NCI-H146 treated with DMSO at 0.1 percent for 48 hours (cell line): ENCODE measurements at regions not wholly inside any gene's neighbourhood (a gene's known extent, or its start where the extent isn't known, plus 50 kb on each side); places are given as distances from the start of the nearest gene placed in this dataset.
A peak's percentile ranks its signal among the peaks of the same experiment; 100 is the strongest.
"Not testable (repeated sequence)": the region's sequence is repeated elsewhere in the genome, so short reads cannot be mapped to it uniquely, and the experiment has no call there.

Experiments
- DNase-seq: peaks from one replicate; lab custom pipeline; 2025; ENCODE audit not compliant: unreplicated experiment; lab: John Stamatoyannopoulos, UW

- no peak for DNase-seq
These were observed 54.9 kb upstream of the ZNF678 start for GRCh38 chr1:227508431-227508830.

- not testable (repeated sequence) for DNase-seq
These were observed 56.6 kb upstream of the ZNF678 start for GRCh38 chr1:227506490-227507393.

GRCh38 chr1:227496045-227496444, 67.3 kb upstream of the ZNF678 start:
- not testable (repeated sequence) for DNase-seq

- DNase-seq = not testable (repeated sequence)
These were observed 69.3 kb upstream of the ZNF678 start for GRCh38 chr1:227493863-227494551.

- DNase-seq = no peak
These were observed 72.9 kb upstream of the ZNF678 start for GRCh38 chr1:227490478-227490877.

GRCh38 chr1:227490001-227490400, 73.4 kb upstream of the ZNF678 start:
- DNase-seq = no peak

GRCh38 chr1:227489572-227489971, 73.8 kb upstream of the ZNF678 start:
- DNase-seq = peak; percentile 38

- no peak for DNase-seq
These were observed 75.8 kb upstream of the ZNF678 start for GRCh38 chr1:227487606-227488005.

GRCh38 chr1:227486559-227486958, 76.8 kb upstream of the ZNF678 start:
- no peak for DNase-seq

GRCh38 chr1:227482023-227482299, 81.4 kb upstream of the ZNF678 start:
- DNase-seq = no peak

- DNase-seq = not testable (repeated sequence)
These were observed 89.3 kb upstream of the ZNF678 start for GRCh38 chr1:227474072-227474471.

- DNase-seq = no peak
These were observed 90.6 kb upstream of the ZNF678 start for GRCh38 chr1:227472772-227473171.

GRCh38 chr1:227470688-227471087, 92.7 kb upstream of the ZNF678 start:
- DNase-seq = no peak

- DNase-seq = no peak
These were observed 93.6 kb upstream of the ZNF678 start for GRCh38 chr1:227469708-227470107.

- DNase-seq = no peak
These were observed 97.2 kb upstream of the ZNF678 start for GRCh38 chr1:227466039-227466645.

- no peak for DNase-seq
These were observed 98.1 kb upstream of the ZNF678 start for GRCh38 chr1:227465256-227465655.

GRCh38 chr1:227459977-227460376, 103.4 kb upstream of the ZNF678 start:
- DNase-seq = no peak

GRCh38 chr1:227459326-227459841, 104.0 kb upstream of the ZNF678 start:
- DNase-seq = no peak

GRCh38 chr1:227454686-227455085, 108.7 kb upstream of the ZNF678 start:
- no peak for DNase-seq

- DNase-seq = no peak
These were observed 109.6 kb upstream of the ZNF678 start for GRCh38 chr1:227453631-227454355.

- no peak for DNase-seq
These were observed 111.4 kb upstream of the ZNF678 start for GRCh38 chr1:227451954-227452353.
